ENCODE measurements at regions not wholly inside any gene's neighbourhood (a gene's known extent, or its start where the extent isn't known, plus 50 kb on each side); places are given as distances from the start of the nearest gene placed in this dataset.

GRCh38 chr5:30768056-30768690, 425.3 kb upstream of the CDH6 start:
- TF ChIP-seq CTCF (IDR thresholded peaks at IDR 0.05) (no peak), POLR2A (IDR thresholded peaks at IDR 0.05) (no peak), POLR2AphosphoS5 (IDR thresholded peaks at IDR 0.05) (no peak), EP300 (IDR thresholded peaks at IDR 0.05; ENCODE audit: low read depth) (no peak)
